ENCODE measurements at regions not wholly inside any gene's neighbourhood (a gene's known extent, or its start where the extent isn't known, plus 50 kb on each side); places are given as distances from the start of the nearest gene placed in this dataset.
"Not testable (repeated sequence)": the region's sequence is repeated elsewhere in the genome, so short reads cannot be mapped to it uniquely, and the experiment has no call there.

DNA sequence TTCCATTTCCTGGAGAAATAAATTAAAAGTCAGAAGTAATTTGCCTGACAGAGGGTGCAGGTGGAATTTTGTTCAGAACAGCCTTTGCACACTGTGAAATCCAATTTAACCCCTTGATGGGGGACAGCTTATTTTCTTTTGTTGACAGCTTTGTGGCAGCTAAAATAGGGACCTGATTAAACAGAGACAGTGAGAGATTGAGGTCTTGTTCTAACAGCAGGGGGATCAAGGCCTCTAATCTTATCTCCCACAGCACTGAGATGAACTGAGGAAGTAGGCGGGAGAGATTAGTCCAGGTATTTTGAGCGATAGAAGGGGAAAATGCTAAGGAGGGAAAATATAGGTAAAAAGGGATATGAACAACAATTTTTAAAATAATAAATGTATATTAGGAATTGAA, 1491.4 kb upstream of the GOT2 start:
- H3K4me3 ChIP-seq (replicated peaks in 1 of 2; ENCODE audit: low read depth in 2 of 2, low read length in 2 of 2) = no peak overlapping the region
- TF ChIP-seq, protein P1, sequence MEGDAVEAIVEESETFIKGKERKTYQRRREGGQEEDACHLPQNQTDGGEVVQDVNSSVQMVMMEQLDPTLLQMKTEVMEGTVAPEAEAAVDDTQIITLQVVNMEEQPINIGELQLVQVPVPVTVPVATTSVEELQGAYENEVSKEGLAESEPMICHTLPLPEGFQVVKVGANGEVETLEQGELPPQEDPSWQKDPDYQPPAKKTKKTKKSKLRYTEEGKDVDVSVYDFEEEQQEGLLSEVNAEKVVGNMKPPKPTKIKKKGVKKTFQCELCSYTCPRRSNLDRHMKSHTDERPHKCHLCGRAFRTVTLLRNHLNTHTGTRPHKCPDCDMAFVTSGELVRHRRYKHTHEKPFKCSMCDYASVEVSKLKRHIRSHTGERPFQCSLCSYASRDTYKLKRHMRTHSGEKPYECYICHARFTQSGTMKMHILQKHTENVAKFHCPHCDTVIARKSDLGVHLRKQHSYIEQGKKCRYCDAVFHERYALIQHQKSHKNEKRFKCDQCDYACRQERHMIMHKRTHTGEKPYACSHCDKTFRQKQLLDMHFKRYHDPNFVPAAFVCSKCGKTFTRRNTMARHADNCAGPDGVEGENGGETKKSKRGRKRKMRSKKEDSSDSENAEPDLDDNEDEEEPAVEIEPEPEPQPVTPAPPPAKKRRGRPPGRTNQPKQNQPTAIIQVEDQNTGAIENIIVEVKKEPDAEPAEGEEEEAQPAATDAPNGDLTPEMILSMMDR (IDR thresholded peaks at IDR 0.05; ENCODE audit: low read depth, low read length) = no peak
- no peak for DNase-seq (ENCODE audit: low read depth in 2 of 2)

DNA sequence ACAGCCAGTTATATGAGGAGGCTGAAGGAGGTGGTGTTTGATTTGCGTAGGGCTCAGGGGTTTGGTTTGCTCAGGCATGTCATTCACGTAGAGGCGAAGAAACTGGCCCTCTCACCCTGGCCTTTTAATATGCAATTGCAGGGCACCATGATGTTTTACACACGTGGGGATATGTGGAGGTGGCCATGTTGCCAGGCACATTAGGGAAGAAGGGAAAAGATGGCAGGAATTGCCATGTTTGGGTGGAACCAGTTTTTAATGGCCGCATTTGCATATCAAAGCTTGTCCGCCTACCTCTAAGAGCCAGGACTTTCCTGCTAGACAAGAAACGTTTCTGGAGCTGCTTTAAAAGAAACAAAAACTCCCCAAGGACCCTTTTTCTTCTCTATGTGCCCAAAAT, 1483.7 kb upstream of the GOT2 start:
- H3K4me3 ChIP-seq (replicated peaks in 1 of 2; ENCODE audit: low read depth in 2 of 2, low read length in 2 of 2) = no peak overlapping the region
- DNase-seq (ENCODE audit: low read depth in 2 of 2) = no peak
- TF ChIP-seq, protein P1 (IDR thresholded peaks at IDR 0.05; ENCODE audit: low read depth, low read length) = no peak

DNA sequence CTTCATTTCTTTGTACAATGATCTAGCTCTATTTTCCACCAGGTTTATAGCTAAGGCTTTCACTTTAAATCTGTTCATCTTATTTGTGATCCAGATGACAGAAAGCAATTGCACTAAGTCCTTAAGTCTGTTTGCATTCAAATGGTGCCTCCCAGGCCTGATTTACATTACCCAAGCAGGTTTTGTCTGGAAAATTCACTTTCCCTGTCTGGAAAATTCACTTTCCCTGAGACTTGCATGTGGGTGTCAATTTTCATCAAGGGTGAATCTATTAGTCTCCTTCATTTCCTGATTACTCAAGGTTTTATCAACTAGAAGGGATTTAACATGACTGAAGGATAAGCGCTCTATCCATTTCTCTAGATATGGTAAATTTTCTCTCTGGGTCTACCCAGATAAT, 1480.2 kb upstream of the GOT2 start:
- TF ChIP-seq, protein P1 (IDR thresholded peaks at IDR 0.05; ENCODE audit: low read depth, low read length) = no peak
- no peak overlapping the region for H3K4me3 ChIP-seq (replicated peaks in 1 of 2; ENCODE audit: low read depth in 2 of 2, low read length in 2 of 2)
- DNase-seq (ENCODE audit: low read depth in 2 of 2) = no peak

DNA sequence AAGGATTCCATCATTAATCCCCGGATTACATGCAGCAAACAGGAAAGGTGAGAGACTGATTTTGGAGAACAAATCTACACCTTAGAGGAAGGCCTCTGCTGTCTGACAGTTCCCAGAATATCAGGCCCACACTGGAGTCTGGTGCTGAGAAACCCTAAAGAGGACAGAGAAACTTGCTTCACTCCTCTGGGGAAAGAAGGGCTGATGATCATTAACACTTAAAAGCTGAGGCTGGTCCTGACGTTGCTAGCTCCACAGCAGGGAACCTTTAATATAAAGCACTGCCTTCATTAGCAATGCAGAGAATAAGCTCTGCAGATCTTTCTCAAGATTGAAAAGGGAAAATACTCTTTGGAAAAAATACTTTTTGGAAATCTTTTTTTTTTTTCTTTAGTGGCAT, 1472.4 kb upstream of the GOT2 start:
- TF ChIP-seq, protein P1 (IDR thresholded peaks at IDR 0.05; ENCODE audit: low read depth, low read length) = no peak
- no peak for DNase-seq (ENCODE audit: low read depth in 2 of 2)
- H3K4me3 ChIP-seq (replicated peaks in 1 of 2; ENCODE audit: low read depth in 2 of 2, low read length in 2 of 2) = no peak overlapping the region

DNA sequence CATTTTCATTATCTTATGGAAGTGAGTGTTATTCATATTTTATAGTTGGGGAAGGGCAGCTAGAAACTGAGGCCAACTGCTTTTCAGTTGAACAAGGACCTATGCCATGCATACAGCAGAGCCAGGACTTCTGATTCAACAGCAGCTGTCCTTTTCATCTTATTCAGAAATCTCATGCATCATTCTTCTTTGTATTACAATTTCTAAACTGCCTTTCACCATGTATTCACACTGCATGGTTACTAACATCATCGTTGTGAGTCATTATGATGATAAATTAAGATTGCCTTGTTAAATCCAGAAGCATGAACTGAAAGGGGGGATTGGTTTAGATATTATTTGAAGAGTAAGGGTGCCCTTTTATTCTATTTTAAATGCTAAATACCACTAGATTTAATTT, 1470.1 kb upstream of the GOT2 start:
- no peak overlapping the region for H3K4me3 ChIP-seq (replicated peaks in 1 of 2; ENCODE audit: low read depth in 2 of 2, low read length in 2 of 2)
- peak in 1 of 2 donors; percentile 18 for DNase-seq (ENCODE audit: low read depth in 2 of 2)
- TF ChIP-seq, protein P1 (IDR thresholded peaks at IDR 0.05; ENCODE audit: low read depth, low read length) = no peak

DNA sequence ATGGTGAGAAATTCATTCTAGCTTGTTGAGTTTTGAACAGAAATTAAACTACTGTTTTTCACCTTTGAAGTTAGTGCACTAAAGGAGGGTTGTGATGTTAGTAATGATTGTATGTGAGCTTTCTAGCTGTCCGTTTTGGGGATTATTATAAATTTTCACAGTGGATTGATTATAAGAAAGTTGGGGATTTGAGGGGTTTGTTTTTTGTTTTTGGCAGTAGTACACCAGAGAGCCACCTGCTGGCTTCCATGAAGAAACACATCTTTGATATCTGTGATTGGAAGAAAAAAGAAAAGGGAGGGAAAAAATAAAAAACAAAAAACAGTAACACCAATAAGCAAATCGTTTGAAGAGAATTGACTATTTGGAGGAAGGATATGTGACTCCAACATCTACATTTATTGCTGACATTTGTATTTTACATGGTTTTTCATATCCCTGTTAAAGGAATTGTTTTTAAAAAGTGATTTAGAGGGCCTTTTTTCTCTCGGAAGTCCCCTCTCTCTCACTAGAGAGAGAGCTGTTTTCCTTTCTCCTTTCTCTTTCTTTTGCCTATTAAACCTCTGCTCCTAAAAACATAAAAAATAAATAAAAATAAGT, 1469.5 kb upstream of the GOT2 start:
- no peak overlapping the region for H3K4me3 ChIP-seq (replicated peaks in 1 of 2; ENCODE audit: low read depth in 2 of 2, low read length in 2 of 2)
- TF ChIP-seq, protein P1 (IDR thresholded peaks at IDR 0.05; ENCODE audit: low read depth, low read length) = peak; percentile 27
- peak; percentile 6 to 25 for DNase-seq (ENCODE audit: low read depth in 2 of 2)

DNA sequence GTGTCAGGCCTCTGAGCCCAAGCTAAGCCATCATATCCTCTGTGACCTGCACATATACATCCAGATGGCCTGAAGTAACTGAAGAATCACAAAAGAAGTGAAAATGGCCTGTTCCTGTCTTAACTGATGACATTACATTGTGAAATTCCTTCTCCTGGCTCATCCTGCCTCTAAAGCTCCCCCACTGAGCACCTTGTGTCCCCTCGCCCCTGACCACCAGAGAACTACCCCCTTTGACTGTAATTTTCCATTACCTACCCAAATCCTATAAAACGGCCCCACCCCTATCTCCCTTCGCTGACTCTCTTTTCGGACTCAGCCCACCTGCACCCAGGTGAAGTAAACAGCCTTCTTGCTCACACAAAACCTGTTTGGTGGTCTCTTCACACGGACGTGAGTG, 1466.6 kb upstream of the GOT2 start:
- not testable (repeated sequence) for DNase-seq (ENCODE audit: low read depth in 2 of 2)

More for the DNA sequence above, 1466.6 kb upstream of the GOT2 start:
- H3K4me3 ChIP-seq (replicated peaks in 1 of 2; ENCODE audit: low read depth in 2 of 2, low read length in 2 of 2) = not testable (repeated sequence)
